PC-3 (cell line): ENCODE measurements at regions not wholly inside any gene's neighbourhood (a gene's known extent, or its start where the extent isn't known, plus 50 kb on each side); places are given as distances from the start of the nearest gene placed in this dataset.

Experiments used
- EZH2 ChIP-seq: fragments of 300-600 bp; sonication (generic); IDR thresholded peaks from one replicate; pipeline ENCODE4 v1.6.1; 2017; ENCODE audit warnings: antibody characterized with exemption, mild to moderate bottlenecking, low read length; ENCODE audit not compliant: unreplicated experiment
- TF ChIP-seq, protein P1 (sequence below): fragments of 300-600 bp; sonication (generic); conservative IDR thresholded peaks from 2 replicates; pipeline ENCODE4 v1.5.1; 2017; ENCODE audit warnings: antibody characterized with exemption, low read depth, mild to moderate bottlenecking, low read length

DNA sequence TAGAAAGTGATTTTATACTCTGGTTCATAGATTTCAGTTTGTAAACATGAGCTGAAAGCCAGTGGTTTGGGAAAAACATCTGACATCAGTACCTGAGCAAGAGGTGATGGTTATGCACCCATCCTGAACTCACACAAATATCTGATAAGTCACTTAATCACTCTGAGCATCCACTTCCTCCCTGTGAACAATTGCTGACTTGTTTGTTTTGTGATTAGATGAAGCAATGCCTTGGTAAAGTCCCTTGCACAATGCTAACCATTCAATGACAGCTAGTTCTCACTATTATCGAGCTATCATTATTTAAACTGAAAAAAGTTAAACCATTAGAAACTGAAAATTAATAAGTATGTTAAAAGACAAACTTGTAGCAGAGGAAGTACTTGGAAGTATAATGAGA, 303.0 kb downstream of the PLOD2 start:
- TF ChIP-seq, protein P1, sequence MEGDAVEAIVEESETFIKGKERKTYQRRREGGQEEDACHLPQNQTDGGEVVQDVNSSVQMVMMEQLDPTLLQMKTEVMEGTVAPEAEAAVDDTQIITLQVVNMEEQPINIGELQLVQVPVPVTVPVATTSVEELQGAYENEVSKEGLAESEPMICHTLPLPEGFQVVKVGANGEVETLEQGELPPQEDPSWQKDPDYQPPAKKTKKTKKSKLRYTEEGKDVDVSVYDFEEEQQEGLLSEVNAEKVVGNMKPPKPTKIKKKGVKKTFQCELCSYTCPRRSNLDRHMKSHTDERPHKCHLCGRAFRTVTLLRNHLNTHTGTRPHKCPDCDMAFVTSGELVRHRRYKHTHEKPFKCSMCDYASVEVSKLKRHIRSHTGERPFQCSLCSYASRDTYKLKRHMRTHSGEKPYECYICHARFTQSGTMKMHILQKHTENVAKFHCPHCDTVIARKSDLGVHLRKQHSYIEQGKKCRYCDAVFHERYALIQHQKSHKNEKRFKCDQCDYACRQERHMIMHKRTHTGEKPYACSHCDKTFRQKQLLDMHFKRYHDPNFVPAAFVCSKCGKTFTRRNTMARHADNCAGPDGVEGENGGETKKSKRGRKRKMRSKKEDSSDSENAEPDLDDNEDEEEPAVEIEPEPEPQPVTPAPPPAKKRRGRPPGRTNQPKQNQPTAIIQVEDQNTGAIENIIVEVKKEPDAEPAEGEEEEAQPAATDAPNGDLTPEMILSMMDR = no peak
- TF ChIP-seq EZH2 = no peak
